GM23338 (cell line): ENCODE measurements at regions not wholly inside any gene's neighbourhood (a gene's known extent, or its start where the extent isn't known, plus 50 kb on each side); places are given as distances from the start of the nearest gene placed in this dataset.

Experiments
- ATAC-seq: fragments of 200-7000 bp; cut with Tn5 transposase; 3 replicates; pipeline ENCODE4 v1.9.1; 2020
- DNase-seq: peaks from one replicate; pipeline ENCODE4 v3.0.0-alpha.2; 2015; ENCODE audit warnings: low spot score
- H2AFZ ChIP-seq: fragments of 200-600 bp; sonication (generic); 2 replicates; pipeline ENCODE4 v1.8.0; 2016; ENCODE audit warnings: antibody characterized with exemption, mild to moderate bottlenecking, moderate library complexity
- H3F3A ChIP-seq: fragments of 200-600 bp; sonication (generic); replicated peaks from 2 replicates; pipeline ENCODE4 v1.8.0; 2017; ENCODE audit warnings: antibody characterized with exemption, mixed run types, low read depth
- H3K27ac ChIP-seq: fragments of 200-600 bp; sonication (generic); 2 replicates; pipeline ENCODE4 v1.6.1; 2016; ENCODE audit warnings: low read depth
- H3K27me3 ChIP-seq: fragments of 200-600 bp; sonication (generic); 2 replicates; pipeline ENCODE4 v1.8.0; 2016; ENCODE audit warnings: mild to moderate bottlenecking, mixed run types, moderate library complexity; ENCODE audit not compliant: insufficient read depth
- H3K36me3 ChIP-seq: fragments of 200-600 bp; sonication (generic); 2 replicates; pipeline ENCODE4 v1.8.0; 2016; ENCODE audit warnings: mild to moderate bottlenecking; ENCODE audit not compliant: insufficient read depth
- H3K4me1 ChIP-seq: fragments of 200-600 bp; sonication (generic); 2 replicates; pipeline ENCODE4 v1.8.0; 2016; ENCODE audit warnings: mild to moderate bottlenecking, moderate library complexity; ENCODE audit not compliant: insufficient read depth
- H3K4me2 ChIP-seq: fragments of 200-600 bp; sonication (generic); 2 replicates; pipeline ENCODE4 v1.7.1; 2017; ENCODE audit warnings: mixed run types
- H3K4me3 ChIP-seq: fragments of 200-600 bp; sonication (generic); 2 replicates; pipeline ENCODE4 v1.6.1; 2016; ENCODE audit warnings: mixed run types
- H3K79me2 ChIP-seq: fragments of 200-600 bp; sonication (generic); replicated peaks from 2 replicates; pipeline ENCODE4 v1.8.0; 2017; ENCODE audit warnings: mild to moderate bottlenecking; ENCODE audit not compliant: insufficient read depth
- H3K9me2 ChIP-seq: fragments of 200-600 bp; sonication (generic); 2 replicates; pipeline ENCODE4 v1.8.0; 2017; ENCODE audit not compliant: insufficient read depth
- H4K20me1 ChIP-seq: fragments of 200-600 bp; sonication (generic); replicated peaks from 2 replicates; pipeline ENCODE4 v1.8.0; 2017; ENCODE audit warnings: mild to moderate bottlenecking; ENCODE audit not compliant: insufficient read depth
- H3K27ac Mint-ChIP-seq: 2 replicates; pipeline ENCODE4 v1.8.0; 2020; ENCODE audit warnings: inconsistent platforms, mild to moderate bottlenecking, moderate library complexity, mixed read lengths
- H3K27me3 Mint-ChIP-seq: 3 replicates; pipeline ENCODE4 v1.8.0; 2022; ENCODE audit warnings: low read depth, mild to moderate bottlenecking, moderate library complexity, mixed read lengths, inconsistent platforms; ENCODE audit not compliant: insufficient read depth, poor library complexity
- H3K36me3 Mint-ChIP-seq: 3 replicates; pipeline ENCODE4 v1.8.0; 2021; ENCODE audit warnings: low read depth, mild to moderate bottlenecking, inconsistent platforms, moderate library complexity, mixed read lengths
- H3K4me1 Mint-ChIP-seq: 3 replicates; pipeline ENCODE4 v1.8.0; 2020; ENCODE audit warnings: mild to moderate bottlenecking, inconsistent platforms, mixed read lengths
- H3K4me3 Mint-ChIP-seq: 3 replicates; pipeline ENCODE4 v1.8.0; 2021; ENCODE audit warnings: moderate library complexity, mild to moderate bottlenecking, inconsistent platforms, mixed read lengths
- H3K9me3 Mint-ChIP-seq: 3 replicates; pipeline ENCODE4 v1.8.0; 2020; ENCODE audit warnings: moderate library complexity, mild to moderate bottlenecking, inconsistent platforms, mixed read lengths
- CREB1 ChIP-seq: fragments of 250-450 bp; sonication (Bioruptor Pico); IDR thresholded peaks from 2 replicates; pipeline ENCODE4 v1.5.0; 2020; ENCODE audit warnings: low read depth, mild to moderate bottlenecking, moderate library complexity
- CTCF ChIP-seq, 2 experiments: fragments of 200-600 bp in 1 of 2; sonication (generic) in 1 of 2; conservative IDR thresholded peaks; 2 replicates each; pipeline versions ENCODE4 v1.5.1 to v1.6.1; 2016 to 2017; ENCODE audit warnings: antibody characterized with exemption in 2 of 2, low read depth in 2 of 2, mild to moderate bottlenecking in 2 of 2, moderate library complexity in 1 of 2
- EZH2 ChIP-seq: fragments of 200-600 bp; sonication (generic); IDR thresholded peaks from one replicate; pipeline ENCODE4 v1.8.0; 2017; ENCODE audit warnings: antibody characterized with exemption, mild to moderate bottlenecking, low read depth; ENCODE audit not compliant: unreplicated experiment
- EZH2phosphoT487 ChIP-seq: fragments of 200-600 bp; sonication (generic); IDR thresholded peaks from one replicate; pipeline ENCODE4 v1.8.1; 2018; ENCODE audit warnings: antibody characterized with exemption; ENCODE audit not compliant: unreplicated experiment
- JUNB ChIP-seq: IDR thresholded peaks from one replicate; pipeline ENCODE4 v1.6.1; 2016; ENCODE audit warnings: antibody characterized with exemption; ENCODE audit not compliant: unreplicated experiment
- NANOG ChIP-seq: IDR thresholded peaks from 2 replicates; pipeline ENCODE4 v1.6.1; 2016; ENCODE audit warnings: antibody characterized with exemption, borderline replicate concordance
- POLR2AphosphoS5 ChIP-seq: IDR thresholded peaks from 2 replicates; pipeline ENCODE4 v1.6.1; 2016; ENCODE audit warnings: antibody characterized with exemption, low read depth
- REST ChIP-seq: IDR thresholded peaks from one replicate; pipeline ENCODE4 v1.6.1; 2018; ENCODE audit warnings: antibody characterized with exemption; ENCODE audit not compliant: unreplicated experiment
- STAT1 ChIP-seq: IDR thresholded peaks from one replicate; pipeline ENCODE4 v1.6.1; 2016; ENCODE audit warnings: antibody characterized with exemption; ENCODE audit not compliant: unreplicated experiment
- ZNF114 ChIP-seq: fragments of 250-450 bp; sonication (Bioruptor Pico); IDR thresholded peaks from 2 replicates; pipeline ENCODE4 v1.5.0; 2020; ENCODE audit warnings: mild to moderate bottlenecking, moderate library complexity
- ZNF331 ChIP-seq: fragments of 250-450 bp; sonication (Bioruptor Pico); IDR thresholded peaks from 2 replicates; pipeline ENCODE4 v1.5.0; 2020; ENCODE audit warnings: low read depth, mild to moderate bottlenecking, moderate library complexity
- ZNF462 ChIP-seq: fragments of 250-450 bp; sonication (Bioruptor Pico); IDR thresholded peaks from 2 replicates; pipeline ENCODE4 v1.5.0; 2020; ENCODE audit warnings: mild to moderate bottlenecking, moderate library complexity
- TF ChIP-seq, protein P1 (sequence below): IDR thresholded peaks from 2 replicates; pipeline ENCODE4 v1.6.1; 2016; ENCODE audit warnings: antibody characterized with exemption

DNA sequence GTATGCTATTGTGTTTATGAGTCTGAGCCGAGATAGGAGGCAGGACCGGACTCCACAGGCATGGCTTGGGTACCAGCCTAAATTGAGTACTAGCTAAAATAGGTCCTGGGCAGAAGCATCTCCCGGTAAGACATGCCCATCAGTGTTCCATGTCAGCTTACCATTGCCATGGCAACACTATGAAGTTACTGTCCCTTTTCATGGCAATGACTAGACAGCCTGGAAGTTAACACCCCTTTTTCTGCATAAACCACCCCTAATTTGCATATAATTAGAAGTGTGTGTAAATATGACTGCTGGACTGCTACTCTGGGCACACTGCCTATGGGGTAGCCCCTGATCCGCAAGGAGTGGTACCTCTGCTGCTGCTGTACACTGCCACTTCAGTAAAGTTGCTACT is 1005.1 kb upstream of the FAM98A start (continued):
- no peak for TF ChIP-seq JUNB

GRCh38 chr2:34602262-34602661 is 1003.2 kb upstream of the FAM98A start:
- no peaks in the 10 kb centered on the region for H3K79me2 ChIP-seq
- H3K4me3 ChIP-seq, result no peak overlapping the region
- no peaks in the 10 kb centered on the region for H3K4me1 Mint-ChIP-seq
- H3K27me3 Mint-ChIP-seq, result no peaks in the 10 kb centered on the region
- TF ChIP-seq CREB1 (CRISPR knock-in tag) (no peak), ZNF114 (no peak), ZNF331 (no peak), ZNF462 (no peak), JUNB (no peak), EZH2 (no peak), POLR2AphosphoS5 (no peak), CTCF (conservative IDR thresholded peaks at IDR 0.05; ENCODE audit: low read depth in 2 of 2) (no peak), STAT1 (no peak), EZH2phosphoT487 (no peak), NANOG (no peak), REST (no peak)
- TF ChIP-seq, protein P1, sequence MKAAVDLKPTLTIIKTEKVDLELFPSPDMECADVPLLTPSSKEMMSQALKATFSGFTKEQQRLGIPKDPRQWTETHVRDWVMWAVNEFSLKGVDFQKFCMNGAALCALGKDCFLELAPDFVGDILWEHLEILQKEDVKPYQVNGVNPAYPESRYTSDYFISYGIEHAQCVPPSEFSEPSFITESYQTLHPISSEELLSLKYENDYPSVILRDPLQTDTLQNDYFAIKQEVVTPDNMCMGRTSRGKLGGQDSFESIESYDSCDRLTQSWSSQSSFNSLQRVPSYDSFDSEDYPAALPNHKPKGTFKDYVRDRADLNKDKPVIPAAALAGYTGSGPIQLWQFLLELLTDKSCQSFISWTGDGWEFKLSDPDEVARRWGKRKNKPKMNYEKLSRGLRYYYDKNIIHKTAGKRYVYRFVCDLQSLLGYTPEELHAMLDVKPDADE, result no peak
- no peaks in the 10 kb centered on the region for H3K4me1 ChIP-seq
- H3K27ac ChIP-seq, result no peak overlapping the region
- H2AFZ ChIP-seq, result no peak overlapping the region
- H3K36me3 ChIP-seq, result no peaks in the 10 kb centered on the region
- H4K20me1 ChIP-seq, result no peaks in the 10 kb centered on the region
- DNase-seq (no peak), ATAC-seq (no peak)
- H3K27me3 ChIP-seq, result no peaks in the 10 kb centered on the region
- H3K9me3 Mint-ChIP-seq, result no peaks in the 10 kb centered on the region
- H3F3A ChIP-seq, result no peaks in the 10 kb centered on the region
- no peak overlapping the region for H3K4me2 ChIP-seq
- no peak overlapping the region for H3K4me3 Mint-ChIP-seq
- no peak overlapping the region for H3K27ac Mint-ChIP-seq
- H3K36me3 Mint-ChIP-seq, result no peaks in the 10 kb centered on the region
- no peaks in the 10 kb centered on the region for H3K9me2 ChIP-seq
